ENCODE measurements at regions not wholly inside any gene's neighbourhood (a gene's known extent, or its start where the extent isn't known, plus 50 kb on each side); places are given as distances from the start of the nearest gene placed in this dataset.

DNA sequence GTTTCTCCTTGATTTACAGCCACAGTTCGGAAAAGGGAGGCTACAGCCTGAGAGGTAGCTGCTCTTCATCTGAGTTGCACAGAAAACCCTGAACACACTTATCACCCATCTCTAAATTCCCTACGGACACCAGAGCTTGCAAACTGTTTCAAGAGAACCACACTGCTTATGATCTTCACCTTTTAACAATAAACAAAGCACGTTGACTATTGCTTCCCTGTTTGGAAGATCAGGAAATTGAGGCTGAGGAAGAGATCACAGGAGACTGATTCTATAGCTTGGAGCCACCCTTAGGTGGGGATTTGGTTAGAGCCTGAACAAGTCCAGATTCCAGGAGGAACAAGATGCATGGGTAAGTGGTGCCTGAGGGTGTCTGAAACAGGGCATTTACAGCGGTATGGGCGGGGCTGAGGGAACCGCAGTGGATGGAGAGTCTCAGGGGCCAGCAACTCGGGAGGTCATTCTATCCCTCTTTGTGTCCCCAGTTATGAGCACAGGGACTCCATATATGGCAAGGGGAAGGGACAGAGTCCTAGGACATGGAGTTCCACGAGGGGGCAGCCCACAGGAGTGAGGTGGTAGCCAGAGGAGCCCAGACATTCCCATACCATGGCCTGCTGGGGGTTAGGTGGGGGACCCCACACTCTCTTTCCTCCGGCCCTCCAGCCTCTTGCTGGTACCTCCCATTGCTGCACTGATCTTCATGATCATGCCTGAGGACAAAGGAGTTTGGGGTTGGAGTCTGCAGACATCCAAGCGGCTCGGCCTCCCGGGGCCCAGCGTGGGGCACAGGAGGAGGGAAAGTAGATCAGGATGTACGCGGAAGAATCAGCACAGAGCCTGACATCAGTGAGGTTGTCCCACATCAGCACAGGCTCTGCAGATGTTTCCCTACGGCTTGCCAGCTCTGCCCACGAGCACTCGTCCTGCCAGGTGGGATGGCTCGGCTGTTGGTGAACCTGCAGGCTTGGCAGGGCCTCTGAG, 162.3 kb upstream of the ZNF536 start:
- TF ChIP-seq CTCF (IDR thresholded peaks at IDR 0.05) (no peak), POLR2A (IDR thresholded peaks at IDR 0.05) (no peak)

Measured in heart left ventricle (tissue), 13 donors.